ENCODE measurements at regions not wholly inside any gene's neighbourhood (a gene's known extent, or its start where the extent isn't known, plus 50 kb on each side); places are given as distances from the start of the nearest gene placed in this dataset.
"Not testable (repeated sequence)": the region's sequence is repeated elsewhere in the genome, so short reads cannot be mapped to it uniquely, and the experiment has no call there.

DNA sequence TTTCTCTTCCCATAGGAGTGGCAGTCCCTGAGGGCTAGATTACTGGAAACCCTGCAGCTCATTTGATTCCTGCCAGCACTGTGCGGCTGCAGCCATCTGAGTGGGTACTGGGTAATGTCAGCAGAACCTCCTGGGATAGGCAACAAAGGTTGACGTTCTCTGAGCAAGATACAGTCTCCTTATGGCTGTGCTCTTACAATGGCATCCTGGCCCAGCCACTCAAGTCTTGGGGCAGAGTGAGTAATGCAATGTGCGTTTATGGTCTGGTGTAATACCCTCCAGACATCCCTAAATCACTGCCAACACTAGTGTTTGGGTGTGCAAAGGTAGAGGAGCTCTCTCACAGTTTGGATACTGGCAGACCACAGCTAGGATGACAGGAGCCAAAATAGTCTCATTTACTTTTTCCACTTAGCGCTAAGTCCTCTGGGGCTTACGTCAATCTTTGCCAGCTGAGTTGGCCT lies 775.8 kb downstream of the ZNF385D start:
- no peak overlapping the region for H3K27ac ChIP-seq (ENCODE audit: low read depth in 1 of 2, low read length in 2 of 2)
- no peaks in the 10 kb centered on the region for H3K27me3 Mint-ChIP-seq
- H3K9me3 Mint-ChIP-seq, result peaks cover 3% of the 10 kb centered on the region
- no peaks in the 10 kb centered on the region for H3K36me3 ChIP-seq (ENCODE audit: insufficient read depth, low read length)
- H3K27ac Mint-ChIP-seq, result no peak overlapping the region
- ATAC-seq (ENCODE audit: poor library complexity), result no peak
- no peaks in the 10 kb centered on the region for H3K4me1 ChIP-seq (ENCODE audit: insufficient read depth, low read length)
- ChIA-PET CTCF (no interaction called here), POLR2A (no interaction called here)
- intact Hi-C loops (cut with DNase I, micrococcal nuclease), result no loop called here
- H3K4me1 Mint-ChIP-seq (ENCODE audit: low read depth), result no peaks in the 10 kb centered on the region
- H3K27me3 ChIP-seq (ENCODE audit: control insufficient read depth in 1 of 2, insufficient read depth in 2 of 2, low read length in 2 of 2), result no peaks in the 10 kb centered on the region
- peaks cover 0 to 4% of the 10 kb centered on the region in 2 experiments for H3K9me3 ChIP-seq (ENCODE audit: control insufficient read depth in 1 of 2, insufficient read depth in 1 of 2, low read length in 2 of 2)
- no peak overlapping the region for H3K4me3 ChIP-seq (ENCODE audit: low read length)
- DNase-seq, result no peak
- H3K4me3 Mint-ChIP-seq, result no peak overlapping the region
- TF ChIP-seq, protein P1, sequence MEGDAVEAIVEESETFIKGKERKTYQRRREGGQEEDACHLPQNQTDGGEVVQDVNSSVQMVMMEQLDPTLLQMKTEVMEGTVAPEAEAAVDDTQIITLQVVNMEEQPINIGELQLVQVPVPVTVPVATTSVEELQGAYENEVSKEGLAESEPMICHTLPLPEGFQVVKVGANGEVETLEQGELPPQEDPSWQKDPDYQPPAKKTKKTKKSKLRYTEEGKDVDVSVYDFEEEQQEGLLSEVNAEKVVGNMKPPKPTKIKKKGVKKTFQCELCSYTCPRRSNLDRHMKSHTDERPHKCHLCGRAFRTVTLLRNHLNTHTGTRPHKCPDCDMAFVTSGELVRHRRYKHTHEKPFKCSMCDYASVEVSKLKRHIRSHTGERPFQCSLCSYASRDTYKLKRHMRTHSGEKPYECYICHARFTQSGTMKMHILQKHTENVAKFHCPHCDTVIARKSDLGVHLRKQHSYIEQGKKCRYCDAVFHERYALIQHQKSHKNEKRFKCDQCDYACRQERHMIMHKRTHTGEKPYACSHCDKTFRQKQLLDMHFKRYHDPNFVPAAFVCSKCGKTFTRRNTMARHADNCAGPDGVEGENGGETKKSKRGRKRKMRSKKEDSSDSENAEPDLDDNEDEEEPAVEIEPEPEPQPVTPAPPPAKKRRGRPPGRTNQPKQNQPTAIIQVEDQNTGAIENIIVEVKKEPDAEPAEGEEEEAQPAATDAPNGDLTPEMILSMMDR (IDR thresholded peaks at IDR 0.05), result no peak
- no peaks in the 10 kb centered on the region for H3K36me3 Mint-ChIP-seq (ENCODE audit: low read depth)

DNA sequence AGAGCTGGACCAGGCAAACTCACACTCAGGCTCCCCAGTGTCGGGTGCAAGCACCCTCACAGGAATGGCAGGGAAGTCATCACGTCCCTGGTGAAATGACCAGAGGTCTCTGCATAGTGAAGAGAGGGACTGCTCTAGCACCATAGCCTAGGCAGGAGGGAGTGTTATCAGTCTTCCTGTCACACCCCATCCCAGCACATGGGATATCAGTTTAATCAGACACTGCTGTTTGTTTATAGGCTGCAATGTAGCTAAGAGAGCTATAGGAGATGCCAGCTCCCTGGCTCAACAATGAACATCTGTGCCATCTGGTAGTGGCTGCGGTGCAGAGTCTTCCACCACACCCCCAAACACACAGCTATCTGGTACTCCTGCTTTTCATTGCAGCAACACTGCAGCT lies 776.6 kb downstream of the ZNF385D start:
- Histone ChIP-seq H3K27me3 (ENCODE audit: control insufficient read depth in 1 of 2, insufficient read depth in 2 of 2, low read length in 2 of 2) (no peaks in the 10 kb centered on the region), H3K9me3 (ENCODE audit: control insufficient read depth in 1 of 2, insufficient read depth in 1 of 2, low read length in 2 of 2) (peaks cover 0 to 4% of the 10 kb centered on the region in 2 experiments), H3K36me3 (ENCODE audit: insufficient read depth, low read length) (no peaks in the 10 kb centered on the region), H3K4me1 (ENCODE audit: insufficient read depth, low read length) (no peaks in the 10 kb centered on the region), H3K27ac (ENCODE audit: low read depth in 1 of 2, low read length in 2 of 2) (no peak overlapping the region), H3K4me3 (ENCODE audit: low read length) (no peak overlapping the region)
- H3K27me3 Mint-ChIP-seq, result no peaks in the 10 kb centered on the region
- TF ChIP-seq, protein P1 (IDR thresholded peaks at IDR 0.05), result no peak
- H3K4me1 Mint-ChIP-seq (ENCODE audit: low read depth), result no peaks in the 10 kb centered on the region
- ChIA-PET POLR2A (no interaction called here), CTCF (no interaction called here)
- H3K36me3 Mint-ChIP-seq (ENCODE audit: low read depth), result no peaks in the 10 kb centered on the region
- intact Hi-C loops (cut with DNase I, micrococcal nuclease), result no loop called here
- H3K9me3 Mint-ChIP-seq, result peaks cover 3% of the 10 kb centered on the region
- H3K4me3 Mint-ChIP-seq, result no peak overlapping the region
- DNase-seq (no peak), ATAC-seq (ENCODE audit: poor library complexity) (no peak)
- no peak overlapping the region for H3K27ac Mint-ChIP-seq

DNA sequence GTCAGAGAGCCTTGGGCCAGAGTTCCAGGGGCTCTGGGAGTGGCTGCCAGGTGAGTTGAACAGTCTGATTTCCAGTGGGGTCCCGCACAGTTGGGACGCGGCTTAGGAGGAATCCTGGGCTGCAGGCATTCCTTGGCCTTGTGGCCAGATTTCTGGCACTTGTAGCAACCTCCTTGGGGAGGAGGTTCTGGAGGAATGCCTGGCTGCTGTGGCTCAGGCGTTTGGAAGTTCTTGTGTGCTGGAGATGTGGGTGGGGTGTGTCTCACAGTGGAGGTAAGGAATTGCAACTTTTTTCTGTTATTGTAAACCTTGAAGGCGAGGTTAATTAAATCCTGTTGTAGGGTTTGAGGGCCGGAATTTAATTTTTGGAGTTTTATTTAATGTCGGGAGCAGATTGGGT lies 780.2 kb downstream of the ZNF385D start:
- intact Hi-C loops (cut with DNase I, micrococcal nuclease); H3K9me3 Mint-ChIP-seq; H3K36me3 Mint-ChIP-seq (ENCODE audit: low read depth); POLR2A ChIA-PET; H3K36me3 ChIP-seq (ENCODE audit: insufficient read depth, low read length); H3K27me3 Mint-ChIP-seq; H3K4me1 ChIP-seq (ENCODE audit: insufficient read depth, low read length); H3K9me3 ChIP-seq (ENCODE audit: control insufficient read depth in 1 of 2, insufficient read depth in 1 of 2, low read length in 2 of 2); H3K4me1 Mint-ChIP-seq (ENCODE audit: low read depth); CTCF ChIA-PET; ATAC-seq (ENCODE audit: poor library complexity); H3K4me3 ChIP-seq (ENCODE audit: low read length); H3K27me3 ChIP-seq (ENCODE audit: control insufficient read depth in 1 of 2, insufficient read depth in 2 of 2, low read length in 2 of 2); H3K4me3 Mint-ChIP-seq; H3K27ac ChIP-seq (ENCODE audit: low read depth in 1 of 2, low read length in 2 of 2); H3K27ac Mint-ChIP-seq; DNase-seq: not testable (repeated sequence)

DNA sequence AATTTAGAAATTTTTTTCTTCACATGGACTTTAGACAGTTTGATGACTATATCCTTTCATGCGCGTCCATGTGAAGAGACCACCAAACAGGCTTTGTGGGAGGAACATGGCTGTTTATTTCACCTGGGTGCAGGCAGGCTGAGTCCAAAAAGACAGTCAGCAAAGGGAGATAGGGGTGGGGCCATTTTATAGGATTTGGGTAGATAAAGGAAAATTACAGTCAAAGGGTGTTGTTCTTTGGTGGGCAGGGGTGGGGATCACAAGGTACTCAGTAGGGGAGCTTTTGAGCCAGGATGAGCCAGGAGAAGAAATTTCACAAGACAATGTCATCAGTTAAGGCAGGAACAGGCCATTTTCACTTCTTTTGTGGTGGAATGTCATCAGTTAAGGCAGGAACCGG lies 781.5 kb upstream of the SGO1 start:
- H3K4me3 ChIP-seq (ENCODE audit: low read length); POLR2A ChIA-PET; H3K36me3 Mint-ChIP-seq (ENCODE audit: low read depth); CTCF ChIA-PET; H3K36me3 ChIP-seq (ENCODE audit: insufficient read depth, low read length); DNase-seq; ATAC-seq (ENCODE audit: poor library complexity); H3K9me3 ChIP-seq (ENCODE audit: control insufficient read depth in 1 of 2, insufficient read depth in 1 of 2, low read length in 2 of 2); H3K4me3 Mint-ChIP-seq; H3K4me1 ChIP-seq (ENCODE audit: insufficient read depth, low read length); H3K4me1 Mint-ChIP-seq (ENCODE audit: low read depth); H3K27me3 Mint-ChIP-seq; H3K27me3 ChIP-seq (ENCODE audit: control insufficient read depth in 1 of 2, insufficient read depth in 2 of 2, low read length in 2 of 2); H3K9me3 Mint-ChIP-seq; H3K27ac ChIP-seq (ENCODE audit: low read depth in 1 of 2, low read length in 2 of 2); H3K27ac Mint-ChIP-seq; intact Hi-C loops (cut with DNase I, micrococcal nuclease): not testable (repeated sequence)
